H4 (cell line): ENCODE measurements at regions not wholly inside any gene's neighbourhood (a gene's known extent, or its start where the extent isn't known, plus 50 kb on each side); places are given as distances from the start of the nearest gene placed in this dataset.
A peak's percentile ranks its signal among the peaks of the same experiment; 100 is the strongest.

ENCODE experiments used
- DNase-seq: peaks from one replicate; pipeline ENCODE4 v3.0.0-alpha.2; 2015; ENCODE audit warnings: low spot score

DNA sequence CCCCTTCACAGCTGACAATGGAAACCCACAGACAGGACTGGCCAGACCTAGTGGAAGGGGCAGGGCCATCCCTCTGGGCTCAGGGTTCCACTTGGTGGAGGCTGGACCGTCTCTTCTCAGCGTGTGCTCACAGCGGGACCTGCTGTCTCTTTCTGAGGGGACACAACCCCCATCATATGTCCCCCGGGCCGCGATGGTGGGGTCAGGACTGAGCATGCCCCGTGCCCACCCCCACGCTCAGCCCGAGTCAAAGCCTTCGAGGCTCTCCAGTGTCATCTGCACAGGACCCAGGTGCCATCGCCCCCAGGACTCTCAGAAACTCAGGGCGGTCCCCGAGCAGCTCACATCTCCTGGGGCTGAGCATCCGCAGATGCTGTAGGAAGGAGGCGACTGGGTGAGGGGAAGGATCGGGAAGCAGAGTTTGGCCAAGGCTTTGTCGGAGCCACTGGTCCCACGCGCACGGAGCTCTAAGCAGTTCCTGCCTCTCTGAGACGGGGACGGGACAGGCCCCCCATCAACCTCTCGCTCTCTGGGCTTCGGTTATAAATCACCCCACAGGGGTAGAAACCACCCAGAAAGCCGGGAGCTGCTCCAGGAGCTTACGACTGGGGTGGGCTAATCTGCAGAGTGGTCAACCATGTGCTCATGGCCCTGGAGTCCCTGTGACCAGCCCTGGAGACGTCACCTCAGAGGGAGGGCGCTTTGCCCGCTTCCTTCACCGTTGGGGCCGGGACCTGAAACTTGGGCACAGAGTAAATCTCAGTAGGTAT lies 183.4 kb upstream of the SULF2 start:
- DNase-seq, result no peak

- no peak for DNase-seq
These were observed 178.9 kb upstream of the SULF2 start for GRCh38 chr20:47964149-47964548.

DNA sequence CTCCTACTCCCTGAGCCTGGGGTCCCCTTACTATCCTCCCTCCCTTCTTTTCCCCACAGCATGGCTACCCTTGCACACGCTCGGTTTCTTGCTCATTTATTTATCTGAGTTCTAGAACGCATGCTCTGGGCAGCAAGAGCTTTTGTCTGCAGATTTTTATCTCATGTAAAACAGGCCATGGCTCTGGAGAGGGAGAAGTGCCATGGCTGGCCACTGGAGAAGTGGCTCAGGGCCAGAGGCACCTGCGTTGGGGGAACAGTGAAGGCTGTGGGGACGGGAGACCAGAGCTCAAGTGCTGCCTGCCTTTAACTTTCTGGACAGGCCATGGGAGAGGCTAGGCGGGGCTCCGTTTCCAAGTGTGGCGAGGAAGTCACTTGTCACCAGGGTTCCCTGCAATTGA lies 177.7 kb upstream of the SULF2 start:
- DNase-seq, result no peak

- DNase-seq, result no peak
These were observed 177.1 kb upstream of the SULF2 start for GRCh38 chr20:47962286-47962963.

DNA sequence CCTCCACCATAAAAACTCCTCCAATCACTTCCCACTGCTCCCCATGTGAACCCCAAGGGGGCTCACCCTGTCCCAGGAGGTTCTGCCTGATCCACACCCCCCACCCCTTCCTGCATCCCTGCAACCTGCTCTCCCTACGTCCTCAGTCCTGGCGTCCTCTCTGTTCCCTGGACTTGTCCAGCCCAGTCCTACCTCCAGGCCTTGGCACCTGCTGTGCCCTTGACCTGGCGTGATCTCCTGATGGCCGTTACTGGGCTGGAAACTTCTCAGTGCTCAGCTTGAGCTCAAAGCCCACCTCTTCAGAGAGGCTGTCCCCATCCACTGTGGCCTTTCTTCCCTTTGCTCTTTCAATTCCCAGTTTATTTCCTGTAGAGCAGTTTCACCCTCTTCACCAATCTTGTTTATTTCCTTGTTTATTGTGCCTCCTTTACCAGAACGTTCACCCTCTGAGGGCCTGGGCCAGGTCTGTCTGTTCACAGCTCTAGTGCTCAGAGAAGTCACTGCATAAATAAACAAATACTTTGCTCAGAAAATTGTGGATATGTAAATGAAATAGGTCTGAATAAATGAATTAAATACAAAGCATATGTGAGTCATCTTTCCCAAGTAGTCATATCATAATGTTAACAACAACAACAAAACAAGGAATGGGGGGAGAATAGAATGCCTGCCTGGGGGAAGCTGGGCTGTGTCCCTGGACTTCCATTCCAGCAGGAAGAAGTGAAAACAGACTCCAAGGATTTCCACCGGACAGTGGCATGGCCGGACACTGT lies 175.7 kb upstream of the SULF2 start:
- no peak for DNase-seq

- no peak for DNase-seq
These were observed 175.0 kb upstream of the SULF2 start for GRCh38 chr20:47960277-47960676.

DNA sequence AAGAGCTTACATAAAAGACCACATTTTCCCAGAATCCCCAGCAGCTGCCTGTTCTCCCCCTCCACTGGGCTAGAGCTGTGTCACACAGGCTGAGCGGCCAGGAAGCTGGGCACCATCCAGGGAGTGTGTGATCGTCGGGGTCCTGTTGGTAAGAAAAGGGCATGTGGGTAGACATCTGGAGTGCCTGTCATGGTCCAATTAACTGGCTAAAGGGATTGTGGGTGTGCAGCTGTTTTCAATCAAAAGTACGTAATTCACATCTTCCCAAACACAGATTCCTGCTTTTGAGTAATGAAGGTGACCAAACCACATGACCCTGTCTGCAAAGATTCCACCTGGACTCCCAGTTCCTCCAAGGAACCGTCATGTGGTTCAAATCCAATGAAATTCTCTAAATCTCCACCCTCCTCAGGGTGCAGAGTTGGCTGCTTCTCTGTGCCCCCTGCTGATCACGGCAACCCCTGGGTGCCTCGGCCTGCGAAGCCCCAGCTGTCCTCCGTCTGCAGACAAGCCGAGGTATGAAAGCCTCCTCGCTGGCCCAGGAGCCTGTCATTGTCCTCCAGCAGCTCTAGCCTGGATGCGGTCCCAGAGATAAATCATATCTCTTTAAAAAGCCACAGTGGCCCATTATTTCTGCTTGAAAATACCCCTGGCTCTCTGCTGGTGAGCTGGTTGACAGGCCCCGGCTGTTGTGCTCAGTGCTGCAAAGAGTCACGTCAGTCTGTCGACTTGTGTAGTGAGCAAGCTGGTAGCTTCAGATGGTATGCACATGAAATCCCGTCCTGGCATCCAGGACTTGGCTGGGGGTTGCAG lies 172.9 kb upstream of the SULF2 start:
- peak; percentile 86 for DNase-seq

DNA sequence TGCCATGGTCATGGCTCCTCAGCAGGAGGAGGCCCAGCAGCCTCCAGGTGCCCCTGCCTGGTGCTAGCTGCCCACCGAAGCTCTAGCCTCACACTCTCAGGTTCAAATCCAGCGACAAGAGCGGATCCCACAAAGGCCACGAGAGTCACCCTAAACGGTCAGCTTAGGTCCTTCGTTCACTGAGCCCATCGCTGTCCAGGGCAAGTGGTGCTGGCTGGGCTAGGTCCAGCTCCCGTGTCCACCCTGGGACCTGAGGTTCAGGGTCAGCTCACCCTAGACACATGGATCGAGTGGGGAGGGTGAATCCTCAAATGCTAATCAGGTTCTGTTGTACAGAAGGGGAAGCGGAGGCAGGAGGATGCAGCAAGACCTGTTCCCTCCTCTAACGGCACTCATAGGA lies 171.9 kb upstream of the SULF2 start:
- no peak for DNase-seq

- DNase-seq, result no peak
These were observed 171.2 kb upstream of the SULF2 start for GRCh38 chr20:47956268-47956995.

GRCh38 chr20:47953471-47953870 lies 168.2 kb upstream of the SULF2 start:
- no peak for DNase-seq

DNA sequence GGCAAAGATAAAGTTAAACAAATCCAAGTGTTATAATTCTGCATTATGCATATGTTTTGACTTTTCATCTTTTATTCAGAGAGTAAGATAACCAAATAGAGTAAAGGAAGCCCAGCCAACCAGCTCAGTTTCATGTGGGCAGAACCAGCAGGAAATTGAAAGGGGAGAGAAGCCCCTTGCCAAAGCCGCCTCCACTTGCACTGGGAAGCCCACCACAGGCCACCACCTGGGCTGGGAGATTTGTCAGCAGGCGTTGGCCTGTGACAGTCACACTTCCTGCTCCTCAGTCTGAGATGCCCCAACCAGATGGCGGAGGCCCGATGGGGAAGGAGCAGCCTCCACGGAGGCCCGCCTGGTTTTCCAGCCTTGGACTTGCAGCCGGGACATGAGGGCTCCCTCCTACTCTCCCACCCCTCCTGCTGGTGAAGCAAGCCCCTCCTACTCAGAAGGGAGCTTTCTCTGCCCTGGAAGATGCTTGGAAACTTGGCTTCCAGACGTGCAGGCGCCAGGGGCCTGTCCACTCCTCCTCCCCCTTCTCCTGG lies 166.8 kb upstream of the SULF2 start:
- no peak for DNase-seq

- DNase-seq, result no peak
These were observed 166.3 kb upstream of the SULF2 start for GRCh38 chr20:47951521-47951971.

DNA sequence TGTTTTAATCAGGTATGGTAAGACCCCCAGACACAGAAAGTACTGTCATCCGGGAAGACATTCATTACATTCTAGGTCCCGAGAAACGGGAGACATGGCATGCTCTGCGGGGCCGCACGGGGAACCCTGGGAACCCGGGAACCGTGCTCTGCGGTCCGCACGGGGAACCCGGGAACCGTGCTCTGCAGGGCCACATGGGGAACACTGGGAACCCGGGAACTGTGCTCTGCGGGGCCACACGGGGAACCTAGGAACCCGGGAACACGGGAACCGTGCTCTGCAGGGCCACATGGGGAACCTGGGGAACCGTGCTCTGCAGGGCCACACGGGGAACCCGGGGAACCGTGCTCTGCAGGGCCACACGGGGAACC lies 165.6 kb upstream of the SULF2 start:
- DNase-seq, result no peak

- peak; percentile 95 for DNase-seq
These were observed 165.0 kb upstream of the SULF2 start for GRCh38 chr20:47950124-47950912.

DNA sequence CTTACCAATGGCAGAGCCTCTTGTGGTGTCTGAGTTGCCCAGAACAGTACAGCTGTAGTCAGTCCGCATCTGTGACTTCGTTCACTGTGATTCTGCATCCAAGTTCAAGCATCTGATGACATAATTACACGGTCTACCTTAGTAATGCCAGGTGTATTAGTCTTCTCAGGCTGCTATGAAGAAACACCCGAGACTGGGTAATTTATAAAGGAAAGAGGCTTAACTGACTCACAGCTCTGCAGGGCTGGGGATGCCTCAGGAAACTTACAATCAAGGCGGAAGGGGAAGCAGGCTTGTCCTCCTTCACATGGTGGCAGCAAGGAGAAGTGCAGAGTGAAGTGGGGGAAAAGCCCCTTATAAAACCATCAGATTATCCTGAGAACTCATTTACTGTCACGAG lies 163.9 kb upstream of the SULF2 start:
- no peak for DNase-seq

DNA sequence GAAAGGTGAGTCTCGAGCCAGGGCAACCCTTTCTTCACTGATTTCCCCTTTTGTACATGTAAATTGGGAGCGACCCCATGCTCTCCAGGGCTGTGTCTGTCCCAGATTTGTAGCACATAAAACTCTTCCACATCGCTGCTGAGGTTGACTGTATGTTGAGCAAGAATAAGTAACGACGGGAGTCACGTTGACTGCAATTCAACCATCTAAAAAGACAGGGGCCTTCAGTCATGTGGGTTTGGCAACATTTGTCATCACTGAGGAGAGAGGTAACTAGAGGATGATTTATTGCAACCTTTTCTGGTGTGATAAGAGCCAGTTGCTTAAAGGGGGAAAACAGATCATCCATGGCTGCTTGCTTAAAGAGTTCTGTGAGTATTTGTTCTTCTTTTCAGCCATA lies 159.4 kb upstream of the SULF2 start:
- no peak for DNase-seq

DNA sequence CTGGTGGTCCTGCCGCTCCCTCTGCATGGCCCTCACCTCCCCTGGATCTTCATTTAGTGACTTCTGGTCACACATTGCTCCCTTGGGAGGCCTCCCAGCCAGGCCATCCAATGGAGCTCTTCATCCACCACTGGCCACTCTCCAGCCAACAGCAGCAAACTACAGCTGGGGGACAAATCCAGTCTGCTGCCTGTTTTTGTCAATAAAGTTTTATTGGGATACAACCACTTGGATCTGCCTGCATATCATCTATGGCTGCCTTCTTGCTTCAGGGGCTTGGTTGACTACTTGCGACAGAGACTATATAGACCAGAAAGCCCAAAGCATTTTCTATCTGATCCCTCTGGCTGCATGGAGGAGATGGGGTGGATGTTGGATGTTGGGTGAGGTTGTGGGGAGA lies 156.6 kb upstream of the SULF2 start:
- no peak for DNase-seq

DNA sequence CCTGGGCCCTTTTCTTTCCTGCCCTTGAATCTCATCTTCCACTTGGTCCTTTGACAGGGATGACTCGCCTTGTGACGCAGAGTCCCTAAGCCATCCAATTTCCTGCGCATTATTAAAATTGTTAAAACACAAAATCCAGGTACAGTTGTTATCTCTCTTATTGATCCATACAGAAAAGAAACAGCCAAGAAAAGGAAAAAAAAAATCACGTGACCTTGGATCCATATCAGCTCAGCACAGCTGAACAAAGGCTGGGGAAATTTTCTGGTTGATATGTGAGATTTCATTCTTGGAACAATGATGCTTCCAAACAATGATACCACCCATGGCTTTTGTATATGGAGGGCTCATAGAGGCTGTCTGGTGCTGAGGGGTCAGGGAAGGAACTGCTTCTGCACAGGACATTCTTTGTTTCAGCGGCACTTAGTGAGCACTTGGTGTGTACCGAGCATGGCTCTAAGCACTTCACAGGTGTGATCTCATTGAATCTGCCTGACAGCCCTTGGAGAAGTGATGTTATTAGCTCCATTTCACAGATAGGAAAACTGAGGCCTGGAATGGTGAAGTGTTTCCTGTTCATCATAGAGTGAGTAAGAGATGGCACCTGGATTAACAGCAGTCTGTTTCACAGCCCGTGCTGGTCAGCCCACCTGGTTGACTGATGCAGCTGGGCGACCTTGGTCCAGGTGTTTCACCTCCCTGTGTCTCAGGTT lies 155.0 kb upstream of the SULF2 start:
- DNase-seq, result no peak

- DNase-seq, result no peak
These were observed 151.3 kb upstream of the SULF2 start for GRCh38 chr20:47936612-47937011.
